Lung (tissue), 1 donor: ENCODE measurements at regions not wholly inside any gene's neighbourhood (a gene's known extent, or its start where the extent isn't known, plus 50 kb on each side); places are given as distances from the start of the nearest gene placed in this dataset. TPM values are rescaled to one million over a fixed set of nuclear protein-coding genes. Genes with fewer than 3 reads are reported as not detected.

Experiments
- small RNA-seq: library from RNA; depleted of rRNA; stranded (forward); fragments of <200 nt; gene quantifications from one replicate; pipeline ENCODE3, GENCODE V24; 2014; ENCODE audit warnings: low replicate concordance

Small RNA genes in the stretch of these regions (small RNA-seq; reads per million reads assigned to genes)
- not detected for gene AC114755.3
